Fibroblast of mammary gland (primary cell): ENCODE measurements at regions not wholly inside any gene's neighbourhood (a gene's known extent, or its start where the extent isn't known, plus 50 kb on each side); places are given as distances from the start of the nearest gene placed in this dataset.

Source experiments
- DNase-seq: peaks from one replicate; pipeline ENCODE4 v3.0.0-alpha.2; 2010; ENCODE audit warnings: low read depth
- H3K4me3 ChIP-seq: 2 replicates; pipeline ENCODE4 v1.5.1; 2011; ENCODE audit warnings: low read depth, mild to moderate bottlenecking, low read length, moderate library complexity; ENCODE audit not compliant: control insufficient read depth
- CTCF ChIP-seq: conservative IDR thresholded peaks from 2 replicates; pipeline ENCODE4 v1.5.1; 2011; ENCODE audit warnings: low read depth, low read length, inconsistent platforms; ENCODE audit not compliant: control insufficient read depth, insufficient read depth

DNA sequence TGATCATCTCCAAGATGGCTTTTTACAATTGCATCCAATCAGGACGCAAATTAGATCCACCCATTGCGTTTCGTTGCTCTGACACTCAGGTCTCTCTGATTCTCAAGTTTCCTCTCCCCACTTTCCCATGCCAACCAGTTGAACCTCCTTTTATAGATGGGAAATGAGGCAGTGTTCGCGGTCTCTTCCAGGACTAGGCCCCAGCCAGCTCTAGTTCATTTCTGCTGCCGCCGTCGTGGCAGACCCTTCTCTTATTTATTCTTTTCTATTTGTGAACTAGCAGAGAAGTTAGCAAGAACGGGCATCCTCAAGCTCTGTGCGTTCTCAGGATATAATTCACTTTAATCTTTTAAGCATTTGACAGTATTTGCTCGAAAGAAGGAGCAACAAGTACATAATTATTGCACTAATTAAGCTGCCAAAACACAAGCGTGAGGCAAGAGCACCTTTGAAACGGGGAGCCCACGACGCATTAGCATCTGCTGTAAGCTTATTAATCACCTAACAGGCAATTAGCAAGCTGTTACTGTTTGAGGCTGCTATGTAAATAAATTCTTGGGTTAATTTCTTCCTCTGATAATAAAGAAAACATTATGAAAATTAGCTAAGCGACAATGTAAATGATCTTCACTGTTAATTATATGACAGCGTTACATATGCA, 246.4 kb upstream of the TLE3 start:
- no peak overlapping the region for H3K4me3 ChIP-seq
- no peak for TF ChIP-seq CTCF
- DNase-seq, result no peak

GRCh38 chr15:70342554-70343548, 245.1 kb upstream of the TLE3 start:
- no peak overlapping the region for H3K4me3 ChIP-seq
- no peak for TF ChIP-seq CTCF
- DNase-seq, result no peak

DNA sequence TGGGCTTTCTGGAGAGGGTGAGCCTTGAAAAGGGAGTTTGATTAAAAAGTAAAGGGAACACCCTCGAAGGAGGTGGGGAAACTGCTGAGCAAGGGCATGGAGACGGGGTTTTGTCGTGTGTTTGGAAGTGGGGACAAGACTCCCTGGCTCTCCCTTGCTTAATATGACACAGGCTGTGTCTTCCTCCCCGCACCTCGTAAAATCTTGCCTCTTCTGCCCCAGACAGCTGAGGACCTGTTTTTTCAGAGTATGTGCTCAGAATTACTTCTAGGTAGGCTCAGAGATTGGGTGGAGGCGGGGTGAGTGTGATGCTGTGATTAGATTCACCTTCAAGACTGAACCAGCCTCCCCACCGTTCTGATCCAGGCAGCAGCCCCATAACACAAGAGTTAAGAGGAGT, 244.4 kb upstream of the TLE3 start:
- no peak overlapping the region for H3K4me3 ChIP-seq
- no peak for TF ChIP-seq CTCF
- no peak for DNase-seq

GRCh38 chr15:70341566-70341965, 243.8 kb upstream of the TLE3 start:
- H3K4me3 ChIP-seq, result no peak overlapping the region
- no peak for TF ChIP-seq CTCF
- no peak for DNase-seq

GRCh38 chr15:70340494-70340870, 242.8 kb upstream of the TLE3 start:
- no peak overlapping the region for H3K4me3 ChIP-seq
- TF ChIP-seq CTCF, result no peak

GRCh38 chr15:70339571-70340493, 242.1 kb upstream of the TLE3 start:
- no peak overlapping the region for H3K4me3 ChIP-seq
- TF ChIP-seq CTCF, result no peak
- peak; percentile 43 for DNase-seq

More at GRCh38 chr15:70340494-70340870, 242.8 kb upstream of the TLE3 start:
- no peak for DNase-seq
